PC-9 (cell line): ENCODE measurements at regions not wholly inside any gene's neighbourhood (a gene's known extent, or its start where the extent isn't known, plus 50 kb on each side); places are given as distances from the start of the nearest gene placed in this dataset.

Experiments
- BruUV-seq: library from RNA; stranded (reverse); fragments of 400-500 nt; replicated peaks from 2 replicates; lab custom pipeline; 2021; lab: Mats Ljungman, UMichigan
- CTCF ChIA-PET: fragments of 300-600 bp; sonication (Branson Sonifier 250); formaldehyde crosslinking; loops from one replicate; lab custom pipeline; 2022; ENCODE audit warnings: antibody characterized with exemption; lab: Charles Lee
- POLR2A ChIA-PET: fragments of 300-600 bp; sonication (Branson Sonifier 250); formaldehyde crosslinking; loops from one replicate; lab custom pipeline; 2022; ENCODE audit warnings: antibody characterized with exemption; ENCODE audit not compliant: unreplicated experiment; lab: Charles Lee
- DNase-seq, 2 experiments: peaks; one replicate each; pipeline versions ENCODE4 v3.0.0 to v3.0.0-alpha.2; 2015 to 2022; ENCODE audit warnings: mixed read lengths in 1 of 2
- H2AFZ ChIP-seq: fragments of 200-600 bp; sonication (generic); 2 replicates; pipeline ENCODE4 v1.8.1; 2017; ENCODE audit warnings: antibody characterized with exemption
- H3F3A ChIP-seq: fragments of 200-600 bp; sonication (generic); 2 replicates; pipeline ENCODE4 v1.8.1; 2017; ENCODE audit warnings: antibody characterized with exemption, mild to moderate bottlenecking, low read depth; ENCODE audit not compliant: insufficient read depth
- H3K27ac ChIP-seq: fragments of 200-600 bp; sonication (generic); 2 replicates; pipeline ENCODE4 v1.6.1; 2016; ENCODE audit warnings: mixed run types
- H3K27me3 ChIP-seq: fragments of 200-600 bp; sonication (generic); 2 replicates; pipeline ENCODE4 v1.6.1; 2016; ENCODE audit warnings: low read depth, mixed run types; ENCODE audit not compliant: insufficient read depth
- H3K36me3 ChIP-seq: fragments of 200-600 bp; sonication (generic); 2 replicates; pipeline ENCODE4 v1.6.1; 2016; ENCODE audit warnings: low read depth, mixed run types
- H3K4me1 ChIP-seq: fragments of 200-600 bp; sonication (generic); replicated peaks from 2 replicates; pipeline ENCODE4 v1.6.1; 2016; ENCODE audit warnings: mixed run types; ENCODE audit not compliant: insufficient read depth
- H3K4me2 ChIP-seq: fragments of 200-600 bp; sonication (generic); 2 replicates; pipeline ENCODE4 v1.6.1; 2017; ENCODE audit warnings: mixed run types
- H3K4me3 ChIP-seq: fragments of 200-600 bp; sonication (generic); 2 replicates; pipeline ENCODE4 v1.6.1; 2016; ENCODE audit warnings: mixed run types
- H3K79me2 ChIP-seq: fragments of 200-600 bp; sonication (generic); 2 replicates; pipeline ENCODE4 v1.6.1; 2017; ENCODE audit warnings: low read depth, mixed run types
- H3K9me2 ChIP-seq: fragments of 200-600 bp; sonication (generic); 2 replicates; pipeline ENCODE4 v1.8.1; 2017; ENCODE audit warnings: mild to moderate bottlenecking; ENCODE audit not compliant: insufficient read depth
- H3K9me3 ChIP-seq: fragments of 200-600 bp; sonication (generic); 2 replicates; pipeline ENCODE4 v1.8.1; 2016; ENCODE audit warnings: low read depth; ENCODE audit not compliant: insufficient read depth
- H4K20me1 ChIP-seq: fragments of 200-600 bp; sonication (generic); 2 replicates; pipeline ENCODE4 v1.8.1; 2017; ENCODE audit not compliant: insufficient read depth
- EZH2 ChIP-seq: fragments of 200-600 bp; sonication (generic); IDR thresholded peaks from 2 replicates; pipeline ENCODE4 v1.8.0; 2017; ENCODE audit warnings: antibody characterized with exemption, low read depth
- intact Hi-C: fragments of 100-400 bp; cut with micrococcal nuclease; formaldehyde crosslinking; loops from one replicate; pipeline ENCODE4 v1.10.0; 2022; ENCODE audit not compliant: unreplicated experiment
- TF ChIP-seq, protein P1 (sequence below): fragments of 200-600 bp; sonication (generic); conservative IDR thresholded peaks from 2 replicates; pipeline ENCODE4 v1.6.1; 2017; ENCODE audit warnings: mixed run types, antibody characterized with exemption, mild to moderate bottlenecking, moderate library complexity

DNA sequence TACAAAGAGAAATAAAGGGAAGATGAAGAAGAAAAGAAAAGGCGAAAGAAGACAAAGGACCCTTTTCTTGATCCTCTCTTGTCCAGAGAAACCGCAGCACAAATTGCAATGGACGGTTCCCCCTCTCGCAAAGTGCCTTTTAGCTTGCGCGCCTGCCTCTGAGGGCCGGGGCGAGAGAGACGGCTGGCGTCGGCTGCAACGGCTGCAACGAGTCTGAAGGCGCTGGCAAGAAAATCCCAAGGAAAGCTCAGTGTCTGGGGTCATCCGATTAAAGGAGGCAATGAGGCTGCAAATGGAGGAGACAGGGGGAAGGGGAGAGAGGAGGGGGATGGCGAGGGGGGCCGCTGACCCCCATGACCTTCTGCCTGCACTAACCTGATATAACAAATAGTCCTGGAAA, 671.5 kb downstream of the MED13L start:
- ChIA-PET POLR2A (no interaction called here), CTCF (no interaction called here)
- Histone ChIP-seq H3K79me2 (no peaks in the 10 kb centered on the region), H3K4me1 (no peaks in the 10 kb centered on the region), H3K27me3 (peaks cover 58% of the 10 kb centered on the region), H3K9me2 (no peaks in the 10 kb centered on the region), H3K4me3 (no peak overlapping the region), H3K27ac (no peak overlapping the region), H3F3A (no peaks in the 10 kb centered on the region), H3K36me3 (no peaks in the 10 kb centered on the region), H3K9me3 (no peaks in the 10 kb centered on the region), H3K4me2 (no peak overlapping the region), H4K20me1 (no peaks in the 10 kb centered on the region), H2AFZ (no peak overlapping the region)
- intact Hi-C loops: no loop called here
- no TSS peak for BruUV-seq
- DNase-seq: no peak
- no peak for TF ChIP-seq EZH2
- TF ChIP-seq, protein P1, sequence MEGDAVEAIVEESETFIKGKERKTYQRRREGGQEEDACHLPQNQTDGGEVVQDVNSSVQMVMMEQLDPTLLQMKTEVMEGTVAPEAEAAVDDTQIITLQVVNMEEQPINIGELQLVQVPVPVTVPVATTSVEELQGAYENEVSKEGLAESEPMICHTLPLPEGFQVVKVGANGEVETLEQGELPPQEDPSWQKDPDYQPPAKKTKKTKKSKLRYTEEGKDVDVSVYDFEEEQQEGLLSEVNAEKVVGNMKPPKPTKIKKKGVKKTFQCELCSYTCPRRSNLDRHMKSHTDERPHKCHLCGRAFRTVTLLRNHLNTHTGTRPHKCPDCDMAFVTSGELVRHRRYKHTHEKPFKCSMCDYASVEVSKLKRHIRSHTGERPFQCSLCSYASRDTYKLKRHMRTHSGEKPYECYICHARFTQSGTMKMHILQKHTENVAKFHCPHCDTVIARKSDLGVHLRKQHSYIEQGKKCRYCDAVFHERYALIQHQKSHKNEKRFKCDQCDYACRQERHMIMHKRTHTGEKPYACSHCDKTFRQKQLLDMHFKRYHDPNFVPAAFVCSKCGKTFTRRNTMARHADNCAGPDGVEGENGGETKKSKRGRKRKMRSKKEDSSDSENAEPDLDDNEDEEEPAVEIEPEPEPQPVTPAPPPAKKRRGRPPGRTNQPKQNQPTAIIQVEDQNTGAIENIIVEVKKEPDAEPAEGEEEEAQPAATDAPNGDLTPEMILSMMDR: no peak

DNA sequence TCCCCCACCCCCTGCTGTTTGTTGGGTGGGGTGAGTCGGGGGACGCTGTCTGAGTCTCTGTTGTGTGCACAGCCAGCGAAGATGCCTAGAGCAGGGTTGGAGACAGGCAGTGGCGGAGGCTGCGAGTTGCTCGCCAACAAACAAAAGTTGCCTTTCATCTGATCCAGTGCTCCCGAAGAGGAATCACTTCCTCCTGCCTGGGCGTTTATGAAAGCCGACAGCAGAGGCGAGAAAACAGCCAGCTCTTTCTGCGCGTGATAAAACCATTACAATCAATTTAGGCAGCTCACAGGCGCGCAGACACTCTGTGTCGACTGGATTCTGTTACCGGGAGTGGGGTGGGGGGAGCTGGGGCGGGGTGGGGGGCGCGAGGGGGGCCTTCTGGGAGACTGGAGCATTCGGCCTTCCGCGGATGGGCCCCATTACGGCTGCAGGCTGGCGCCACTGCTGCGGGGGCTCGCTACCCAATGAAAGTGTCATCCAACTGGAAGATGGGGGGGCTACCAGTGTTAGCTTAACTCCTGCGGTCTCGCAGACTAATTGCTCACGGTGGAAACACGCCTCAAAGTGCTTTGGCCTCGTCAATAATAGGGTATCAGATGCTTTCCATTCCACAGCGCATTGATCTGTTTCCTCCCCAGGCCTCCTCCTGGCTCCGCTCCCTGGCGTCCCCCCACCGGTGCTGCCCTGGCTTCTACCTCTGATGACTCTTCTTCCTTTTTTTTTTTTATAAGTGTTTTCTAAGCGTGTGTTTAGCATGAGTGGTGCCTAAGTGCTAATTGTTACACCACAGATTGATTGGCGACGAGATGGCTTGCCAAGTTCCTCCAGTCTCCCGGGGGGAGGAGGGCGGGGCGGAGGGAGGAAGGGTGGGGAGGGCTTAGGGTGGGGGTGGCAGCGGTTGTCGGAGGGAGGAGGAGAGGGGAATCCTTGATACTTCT, 678.4 kb downstream of the MED13L start:
- DNase-seq: no peak
- no TSS peak for BruUV-seq

DNA sequence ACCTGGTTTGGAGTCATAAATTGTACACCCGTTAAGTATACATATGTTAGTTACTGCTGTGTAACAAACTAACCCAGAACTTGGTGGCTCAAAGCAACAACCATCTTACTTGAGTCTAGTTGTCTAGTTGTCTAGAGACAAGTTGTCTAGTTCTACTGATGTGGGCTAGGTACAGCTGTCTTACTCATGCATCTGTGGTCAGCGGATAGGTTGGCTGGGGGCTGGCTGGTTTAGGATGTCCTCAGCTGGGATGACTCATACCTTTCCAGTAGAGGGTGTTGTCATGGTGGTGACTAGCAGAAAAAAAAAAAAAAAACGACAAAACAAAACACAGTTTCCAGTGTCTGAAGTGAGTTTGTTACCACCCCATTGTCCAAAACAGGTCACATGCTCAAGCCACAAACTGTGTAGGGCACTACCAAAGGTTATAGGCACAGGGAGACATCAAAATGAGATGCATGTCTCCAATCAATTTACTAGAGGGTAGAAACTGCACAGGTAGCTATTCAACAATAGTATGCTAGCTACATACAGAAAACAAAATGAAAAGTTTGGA, 680.3 kb downstream of the MED13L start:
- H3K36me3 ChIP-seq: no peaks in the 10 kb centered on the region
- H3K4me1 ChIP-seq: no peaks in the 10 kb centered on the region
- no peaks in the 10 kb centered on the region for H4K20me1 ChIP-seq
- BruUV-seq: no TSS peak
- no peaks in the 10 kb centered on the region for H3K9me2 ChIP-seq
- ChIA-PET CTCF (no interaction called here), POLR2A (no interaction called here)
- TF ChIP-seq EZH2: no peak
- TF ChIP-seq, protein P1: no peak
- H3K27me3 ChIP-seq: peaks cover 64% of the 10 kb centered on the region
- intact Hi-C loops: no loop called here
- no peaks in the 10 kb centered on the region for H3K79me2 ChIP-seq
- H3K4me2 ChIP-seq: no peak overlapping the region
- H3F3A ChIP-seq: no peaks in the 10 kb centered on the region
- no peak overlapping the region for H3K4me3 ChIP-seq
- DNase-seq: peak in 1 of 2 experiments; percentile 36
- no peak overlapping the region for H3K27ac ChIP-seq
- no peaks in the 10 kb centered on the region for H3K9me3 ChIP-seq
- no peak overlapping the region for H2AFZ ChIP-seq

More for the DNA sequence above, 678.4 kb downstream of the MED13L start:
- Histone ChIP-seq H3K4me1 (no peaks in the 10 kb centered on the region), H2AFZ (no peak overlapping the region), H3K36me3 (no peaks in the 10 kb centered on the region), H3K4me2 (no peak overlapping the region), H3K27me3 (peaks cover 68% of the 10 kb centered on the region), H4K20me1 (no peaks in the 10 kb centered on the region), H3F3A (no peaks in the 10 kb centered on the region), H3K27ac (no peak overlapping the region), H3K79me2 (no peaks in the 10 kb centered on the region), H3K9me2 (no peaks in the 10 kb centered on the region), H3K9me3 (no peaks in the 10 kb centered on the region), H3K4me3 (no peak overlapping the region)
- ChIA-PET POLR2A (no interaction called here), CTCF (interaction anchor here (0.7 kb wide), 1 partner anchor 1784 kb away, joined by 3 read pairs; no protein-coding TSS in a partner anchor)
- intact Hi-C loops: no loop called here
- TF ChIP-seq, protein P1: no peak
- TF ChIP-seq EZH2: no peak
